GM19240 (cell line): ENCODE measurements at regions not wholly inside any gene's neighbourhood (a gene's known extent, or its start where the extent isn't known, plus 50 kb on each side); places are given as distances from the start of the nearest gene placed in this dataset.

Source experiments
- DNase-seq: peaks from one replicate; pipeline ENCODE4 v3.0.0; 2011; ENCODE audit warnings: low spot score; ENCODE audit not compliant: insufficient read length

GRCh38 chr14:85714069-85714468, 184.1 kb downstream of the FLRT2 start:
- no peak for DNase-seq

GRCh38 chr14:85711620-85712019, 181.7 kb downstream of the FLRT2 start:
- DNase-seq = no peak
